Caco-2 (cell line): ENCODE measurements at regions not wholly inside any gene's neighbourhood (a gene's known extent, or its start where the extent isn't known, plus 50 kb on each side); places are given as distances from the start of the nearest gene placed in this dataset.

Source experiments
- BruUV-seq: library from RNA; stranded (reverse); fragments of 400-500 nt; replicated peaks from 2 replicates; lab custom pipeline; 2021; lab: Mats Ljungman, UMichigan
- CTCF ChIA-PET: fragments of 300-600 bp; sonication (Branson Sonifier 250); formaldehyde crosslinking; loops from one replicate; lab custom pipeline; 2022; ENCODE audit warnings: antibody characterized with exemption; lab: Charles Lee
- POLR2A ChIA-PET: fragments of 300-600 bp; sonication (Branson Sonifier 250); formaldehyde crosslinking; loops from one replicate; lab custom pipeline; 2022; ENCODE audit warnings: antibody characterized with exemption; lab: Charles Lee
- DNase-seq, 2 experiments: peaks; one replicate each; pipeline versions ENCODE4 v3.0.0 to v3.0.0-alpha.2; 2020 to 2022
- H3K27me3 ChIP-seq: replicated peaks from 2 replicates; pipeline ENCODE4 v1.6.0; 2011; ENCODE audit warnings: low read length; ENCODE audit not compliant: control insufficient read depth, insufficient read depth
- H3K36me3 ChIP-seq: 2 replicates; pipeline ENCODE4 v1.5.1; 2011; ENCODE audit warnings: low read length; ENCODE audit not compliant: control insufficient read depth, insufficient read depth
- H3K4me1 ChIP-seq: fragments of 250-450 bp; sonication (Bioruptor Pico); 2 replicates; pipeline ENCODE4 v1.5.1; 2020; ENCODE audit warnings: mild to moderate bottlenecking
- H3K4me3 ChIP-seq: 2 replicates; pipeline ENCODE4 v1.5.1; 2011; ENCODE audit warnings: low read depth, mild to moderate bottlenecking, control low read depth, low read length
- H3K9me3 ChIP-seq: fragments of 250-450 bp; sonication (Bioruptor Pico); 2 replicates; pipeline ENCODE4 v1.5.1; 2020; ENCODE audit warnings: mild to moderate bottlenecking, moderate library complexity
- H3K27ac Mint-ChIP-seq: one replicate; pipeline ENCODE4 v1.8.0; 2022; ENCODE audit warnings: mixed read lengths; ENCODE audit not compliant: unreplicated experiment
- H3K27me3 Mint-ChIP-seq: one replicate; pipeline ENCODE4 v1.8.0; 2022; ENCODE audit warnings: mixed read lengths; ENCODE audit not compliant: insufficient read depth, unreplicated experiment
- H3K36me3 Mint-ChIP-seq: one replicate; pipeline ENCODE4 v1.8.0; 2022; ENCODE audit warnings: mild to moderate bottlenecking, mixed read lengths; ENCODE audit not compliant: insufficient read depth, unreplicated experiment
- H3K4me1 Mint-ChIP-seq: one replicate; pipeline ENCODE4 v1.8.0; 2022; ENCODE audit warnings: low read depth, mixed read lengths; ENCODE audit not compliant: unreplicated experiment
- H3K4me3 Mint-ChIP-seq: one replicate; pipeline ENCODE4 v1.8.0; 2022; ENCODE audit warnings: mild to moderate bottlenecking, moderate library complexity, mixed read lengths; ENCODE audit not compliant: unreplicated experiment
- H3K9me3 Mint-ChIP-seq: one replicate; pipeline ENCODE4 v1.8.0; 2022; ENCODE audit warnings: mixed read lengths; ENCODE audit not compliant: unreplicated experiment
- CTCF ChIP-seq, 2 experiments: fragments of 200-600 bp in 1 of 2; IDR thresholded peaks; 1 replicate in 1 of 2; 2 replicates in 1 of 2; pipeline versions ENCODE4 v1.5.1 to v1.8.0; 2011 to 2022; ENCODE audit warnings: antibody characterized with exemption in 1 of 2, control low read depth in 1 of 2, inconsistent platforms in 1 of 2, low read depth in 1 of 2, low read length in 1 of 2, mild to moderate bottlenecking in 1 of 2, moderate library complexity in 1 of 2; ENCODE audit not compliant: insufficient read depth in 1 of 2, severe bottlenecking in 1 of 2, unreplicated experiment in 1 of 2
- intact Hi-C: fragments of 100-400 bp; cut with micrococcal nuclease; formaldehyde crosslinking; loops from one replicate; pipeline ENCODE4 v1.10.0; 2022; ENCODE audit not compliant: unreplicated experiment

DNA sequence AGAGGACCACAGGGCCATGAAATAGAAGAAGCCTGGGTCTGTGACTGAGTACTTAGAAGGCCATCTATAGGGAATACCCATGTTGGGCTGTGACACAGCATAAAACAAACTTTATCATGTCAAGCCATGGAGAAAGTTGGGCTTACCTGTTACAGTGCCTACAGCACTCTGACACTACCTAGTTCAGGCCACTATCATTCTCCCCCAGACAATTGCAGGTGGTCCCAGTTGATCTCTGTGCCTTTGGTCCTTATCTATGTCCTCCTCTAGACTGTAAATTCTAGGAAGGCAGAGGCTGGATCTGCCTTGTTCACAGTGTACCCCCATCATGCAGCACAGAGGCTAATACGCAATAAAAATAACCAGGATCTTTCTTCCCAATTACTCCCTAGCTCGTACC is 69.1 kb downstream of the GCC1 start:
- Mint-ChIP-seq H3K27ac (no peak overlapping the region), H3K4me1 (no peaks in the 10 kb centered on the region), H3K27me3 (peaks cover 19% of the 10 kb centered on the region), H3K4me3 (no peak overlapping the region), H3K36me3 (no peaks in the 10 kb centered on the region), H3K9me3 (no peaks in the 10 kb centered on the region)
- H3K4me3 ChIP-seq = no peak overlapping the region
- no TSS peak for BruUV-seq
- no peak for DNase-seq
- no peaks in the 10 kb centered on the region for H3K9me3 ChIP-seq
- ChIA-PET POLR2A (no interaction called here), CTCF (no interaction called here)
- intact Hi-C loops = no loop called here
- no peaks in the 10 kb centered on the region for H3K4me1 ChIP-seq
- no peaks in the 10 kb centered on the region for H3K36me3 ChIP-seq
- no peak for TF ChIP-seq CTCF (IDR thresholded peaks at IDR 0.05; ENCODE audit: insufficient read depth in 1 of 2, low read depth in 1 of 2, low read length in 1 of 2, severe bottlenecking in 1 of 2, unreplicated experiment in 1 of 2)
- no peaks in the 10 kb centered on the region for H3K27me3 ChIP-seq

- peak in 1 of 2 experiments; percentile 36 for DNase-seq
- no peaks in the 10 kb centered on the region for H3K36me3 Mint-ChIP-seq
- Histone ChIP-seq H3K36me3 (no peaks in the 10 kb centered on the region), H3K9me3 (no peaks in the 10 kb centered on the region), H3K27me3 (no peaks in the 10 kb centered on the region), H3K4me1 (no peaks in the 10 kb centered on the region), H3K4me3 (no peak overlapping the region)
- intact Hi-C loops = loop anchor here (1.0 kb wide), 4 partner anchors 41 to 711 kb away; no protein-coding TSS in a partner anchor
- peak; percentile 39 to 50 for TF ChIP-seq CTCF (IDR thresholded peaks at IDR 0.05; ENCODE audit: insufficient read depth in 1 of 2, low read depth in 1 of 2, low read length in 1 of 2, severe bottlenecking in 1 of 2, unreplicated experiment in 1 of 2)
- ChIA-PET CTCF (interaction anchor here (0.6 to 2.3 kb wide), 7 partner anchors 9 to 695 kb away, joined by 3 to 8 read pairs (median 4); no protein-coding TSS in a partner anchor), POLR2A (no interaction called here)
- no peak overlapping the region for H3K27ac Mint-ChIP-seq
- H3K27me3 Mint-ChIP-seq = peaks cover 19% of the 10 kb centered on the region
- no TSS peak for BruUV-seq
- no peaks in the 10 kb centered on the region for H3K9me3 Mint-ChIP-seq
- no peak overlapping the region for H3K4me3 Mint-ChIP-seq
- no peaks in the 10 kb centered on the region for H3K4me1 Mint-ChIP-seq
Observed at GRCh38 chr7:127514499-127514898, 70.9 kb downstream of the GCC1 start.

- Mint-ChIP-seq H3K27ac (no peak overlapping the region), H3K27me3 (peaks cover 19% of the 10 kb centered on the region), H3K4me3 (no peak overlapping the region), H3K9me3 (no peaks in the 10 kb centered on the region), H3K4me1 (no peaks in the 10 kb centered on the region), H3K36me3 (no peaks in the 10 kb centered on the region)
- H3K4me3 ChIP-seq = no peak overlapping the region
- no peaks in the 10 kb centered on the region for H3K27me3 ChIP-seq
- no peaks in the 10 kb centered on the region for H3K36me3 ChIP-seq
- ChIA-PET CTCF (interaction anchor here (2.3 kb wide), 1 partner anchor 8 kb away, joined by 8 read pairs; no protein-coding TSS in a partner anchor), POLR2A (no interaction called here)
- no peaks in the 10 kb centered on the region for H3K4me1 ChIP-seq
- intact Hi-C loops = no loop called here
- no peak for DNase-seq
- no TSS peak for BruUV-seq
- TF ChIP-seq CTCF (IDR thresholded peaks at IDR 0.05; ENCODE audit: insufficient read depth in 1 of 2, low read depth in 1 of 2, low read length in 1 of 2, severe bottlenecking in 1 of 2, unreplicated experiment in 1 of 2) = no peak
- no peaks in the 10 kb centered on the region for H3K9me3 ChIP-seq
Observed at GRCh38 chr7:127513311-127513710, 72.1 kb downstream of the GCC1 start.
